Fibroblast of lung (primary cell): ENCODE measurements at regions not wholly inside any gene's neighbourhood (a gene's known extent, or its start where the extent isn't known, plus 50 kb on each side); places are given as distances from the start of the nearest gene placed in this dataset.

Experiments used
- EZH2 ChIP-seq: IDR thresholded peaks from 2 replicates; pipeline ENCODE4 v1.5.1; 2012; ENCODE audit warnings: low read length, control low read depth, mild to moderate bottlenecking; ENCODE audit errors: missing control alignments
- TF ChIP-seq, protein P1 (sequence below), 2 donors: IDR thresholded peaks in 1 of 2; conservative IDR thresholded peaks in 1 of 2; 1 replicate in 1 of 2; 2 replicates in 1 of 2; pipeline ENCODE4 v1.5.1; 2011 to 2012; ENCODE audit warnings: low read length in 2 of 2, control low read depth in 1 of 2, inconsistent platforms in 1 of 2, low read depth in 1 of 2, mild to moderate bottlenecking in 1 of 2

DNA sequence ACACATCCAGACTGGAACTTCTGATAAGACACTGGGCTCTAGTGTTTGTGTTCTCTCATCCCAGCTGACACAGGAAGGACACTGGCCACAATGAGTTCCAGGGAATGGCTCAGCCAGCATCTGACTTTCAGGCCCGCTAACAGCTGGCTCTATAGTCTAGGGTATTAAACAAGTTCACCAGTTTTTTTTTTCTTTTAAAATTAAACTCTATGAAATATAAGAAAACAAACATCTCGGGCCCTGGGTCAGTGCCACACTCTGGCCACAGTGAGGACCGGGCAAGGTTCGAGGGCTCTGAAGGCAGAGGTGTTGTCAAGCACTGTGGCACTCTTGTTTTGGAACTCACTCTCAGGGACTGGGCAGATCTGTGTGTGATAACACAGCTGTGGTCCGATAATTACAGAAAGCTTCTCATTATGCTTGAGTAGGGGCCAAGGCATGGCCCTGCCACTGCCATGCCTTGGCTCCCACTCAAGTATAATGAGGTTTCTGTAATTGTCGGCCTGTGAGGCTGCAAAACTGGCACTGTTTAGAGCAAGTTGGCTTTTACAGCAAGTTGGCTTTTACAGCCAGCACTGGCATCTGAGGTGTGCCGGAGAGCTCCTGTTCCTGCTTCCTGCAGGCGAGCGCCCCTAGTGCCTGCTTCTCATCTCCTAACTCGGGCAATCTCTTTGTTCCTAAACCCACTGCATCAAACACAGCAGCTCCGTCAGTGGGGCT is 62.8 kb downstream of the PPP1R2C start:
- TF ChIP-seq EZH2, result no peak
- TF ChIP-seq, protein P1, sequence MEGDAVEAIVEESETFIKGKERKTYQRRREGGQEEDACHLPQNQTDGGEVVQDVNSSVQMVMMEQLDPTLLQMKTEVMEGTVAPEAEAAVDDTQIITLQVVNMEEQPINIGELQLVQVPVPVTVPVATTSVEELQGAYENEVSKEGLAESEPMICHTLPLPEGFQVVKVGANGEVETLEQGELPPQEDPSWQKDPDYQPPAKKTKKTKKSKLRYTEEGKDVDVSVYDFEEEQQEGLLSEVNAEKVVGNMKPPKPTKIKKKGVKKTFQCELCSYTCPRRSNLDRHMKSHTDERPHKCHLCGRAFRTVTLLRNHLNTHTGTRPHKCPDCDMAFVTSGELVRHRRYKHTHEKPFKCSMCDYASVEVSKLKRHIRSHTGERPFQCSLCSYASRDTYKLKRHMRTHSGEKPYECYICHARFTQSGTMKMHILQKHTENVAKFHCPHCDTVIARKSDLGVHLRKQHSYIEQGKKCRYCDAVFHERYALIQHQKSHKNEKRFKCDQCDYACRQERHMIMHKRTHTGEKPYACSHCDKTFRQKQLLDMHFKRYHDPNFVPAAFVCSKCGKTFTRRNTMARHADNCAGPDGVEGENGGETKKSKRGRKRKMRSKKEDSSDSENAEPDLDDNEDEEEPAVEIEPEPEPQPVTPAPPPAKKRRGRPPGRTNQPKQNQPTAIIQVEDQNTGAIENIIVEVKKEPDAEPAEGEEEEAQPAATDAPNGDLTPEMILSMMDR (conservative IDR thresholded peaks at IDR 0.05 in 1 of 2, IDR thresholded peaks at IDR 0.05 in 1 of 2; ENCODE audit: low read depth in 1 of 2, low read length in 2 of 2), result peak in 1 of 2 donors; percentile 38
